Choroid plexus epithelial cell (primary cell): ENCODE measurements at regions not wholly inside any gene's neighbourhood (a gene's known extent, or its start where the extent isn't known, plus 50 kb on each side); places are given as distances from the start of the nearest gene placed in this dataset.
"Not testable (repeated sequence)": the region's sequence is repeated elsewhere in the genome, so short reads cannot be mapped to it uniquely, and the experiment has no call there.

ENCODE experiments used
- DNase-seq: peaks from one replicate; pipeline ENCODE4 v3.0.0-alpha.2; 2010; ENCODE audit warnings: low read depth
- H3K4me3 ChIP-seq: 2 replicates; pipeline ENCODE4 v1.5.1; 2011; ENCODE audit warnings: low read depth, mild to moderate bottlenecking, control low read depth, low read length, moderate library complexity
- TF ChIP-seq, protein P1 (sequence below): conservative IDR thresholded peaks from 2 replicates; pipeline ENCODE4 v1.5.1; 2011; ENCODE audit warnings: low read depth, mild to moderate bottlenecking, control low read depth, inconsistent platforms, low read length, moderate library complexity

DNA sequence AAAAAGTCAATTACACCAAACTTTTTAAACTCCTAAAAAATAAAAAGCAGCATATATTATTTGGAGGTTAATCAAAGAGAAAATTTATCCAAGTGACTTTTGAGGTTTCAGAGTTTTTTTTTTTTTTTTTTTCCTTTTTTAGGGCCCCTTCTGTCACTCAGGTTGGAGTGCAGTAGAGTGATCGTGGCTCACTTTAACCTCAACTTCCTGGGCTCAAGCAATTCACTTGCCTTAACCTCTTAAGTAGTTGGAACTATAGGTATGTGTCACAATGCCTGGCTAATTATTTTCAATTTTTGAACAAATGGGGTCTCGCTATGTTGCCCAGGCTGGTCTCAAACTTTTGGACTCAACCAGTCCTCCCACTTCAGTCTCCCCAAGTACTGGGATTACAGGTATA, 241.7 kb upstream of the HSFY2 start:
- TF ChIP-seq, protein P1, sequence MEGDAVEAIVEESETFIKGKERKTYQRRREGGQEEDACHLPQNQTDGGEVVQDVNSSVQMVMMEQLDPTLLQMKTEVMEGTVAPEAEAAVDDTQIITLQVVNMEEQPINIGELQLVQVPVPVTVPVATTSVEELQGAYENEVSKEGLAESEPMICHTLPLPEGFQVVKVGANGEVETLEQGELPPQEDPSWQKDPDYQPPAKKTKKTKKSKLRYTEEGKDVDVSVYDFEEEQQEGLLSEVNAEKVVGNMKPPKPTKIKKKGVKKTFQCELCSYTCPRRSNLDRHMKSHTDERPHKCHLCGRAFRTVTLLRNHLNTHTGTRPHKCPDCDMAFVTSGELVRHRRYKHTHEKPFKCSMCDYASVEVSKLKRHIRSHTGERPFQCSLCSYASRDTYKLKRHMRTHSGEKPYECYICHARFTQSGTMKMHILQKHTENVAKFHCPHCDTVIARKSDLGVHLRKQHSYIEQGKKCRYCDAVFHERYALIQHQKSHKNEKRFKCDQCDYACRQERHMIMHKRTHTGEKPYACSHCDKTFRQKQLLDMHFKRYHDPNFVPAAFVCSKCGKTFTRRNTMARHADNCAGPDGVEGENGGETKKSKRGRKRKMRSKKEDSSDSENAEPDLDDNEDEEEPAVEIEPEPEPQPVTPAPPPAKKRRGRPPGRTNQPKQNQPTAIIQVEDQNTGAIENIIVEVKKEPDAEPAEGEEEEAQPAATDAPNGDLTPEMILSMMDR, result no peak

DNA sequence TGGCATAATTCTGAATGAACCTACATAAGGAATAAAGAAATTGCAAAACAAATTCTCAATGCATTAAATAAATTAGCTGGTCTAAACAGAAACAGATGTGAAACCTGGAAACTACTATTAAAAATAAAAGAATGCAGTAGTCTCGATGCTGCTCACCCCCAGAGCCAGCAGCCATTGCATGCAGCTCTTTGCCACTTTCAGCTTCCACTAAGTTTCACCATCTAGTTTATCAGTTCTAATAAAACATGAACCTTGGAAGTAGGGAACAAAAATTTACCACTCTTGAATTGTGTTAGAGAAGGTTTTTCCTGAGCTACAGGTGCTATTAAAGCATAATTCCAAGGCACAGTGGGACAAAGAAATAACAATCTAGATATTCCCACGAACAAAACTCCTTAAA, 239.4 kb upstream of the HSFY2 start:
- H3K4me3 ChIP-seq, result no peak overlapping the region
- TF ChIP-seq, protein P1, result no peak
- no peak for DNase-seq

More for the DNA sequence above, 241.7 kb upstream of the HSFY2 start:
- DNase-seq, result no peak
- H3K4me3 ChIP-seq, result no peak overlapping the region

DNA sequence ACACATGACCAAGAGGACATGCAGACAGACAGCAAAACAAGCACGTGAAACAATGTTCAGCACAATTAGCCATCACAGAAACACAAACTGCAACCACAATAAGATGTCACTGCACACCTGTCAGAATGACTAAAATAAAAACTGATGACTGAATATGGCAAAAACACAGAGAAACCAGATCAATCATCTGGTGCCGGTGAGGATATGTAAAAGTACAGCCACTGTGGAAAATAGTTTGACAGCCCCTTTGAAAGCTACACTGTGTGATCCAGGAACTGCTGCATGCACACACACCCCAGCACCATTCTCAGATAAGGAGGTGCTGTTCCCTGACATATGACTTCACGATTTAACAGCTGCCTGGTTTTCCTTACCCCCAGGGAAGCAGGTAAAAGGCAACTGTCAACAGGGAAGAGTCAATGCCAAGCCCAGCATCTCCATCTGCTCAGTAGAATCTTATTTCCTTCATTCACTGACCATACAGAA, 238.1 kb upstream of the HSFY2 start:
- no peak for DNase-seq
- TF ChIP-seq, protein P1, result no peak
- no peak overlapping the region for H3K4me3 ChIP-seq

DNA sequence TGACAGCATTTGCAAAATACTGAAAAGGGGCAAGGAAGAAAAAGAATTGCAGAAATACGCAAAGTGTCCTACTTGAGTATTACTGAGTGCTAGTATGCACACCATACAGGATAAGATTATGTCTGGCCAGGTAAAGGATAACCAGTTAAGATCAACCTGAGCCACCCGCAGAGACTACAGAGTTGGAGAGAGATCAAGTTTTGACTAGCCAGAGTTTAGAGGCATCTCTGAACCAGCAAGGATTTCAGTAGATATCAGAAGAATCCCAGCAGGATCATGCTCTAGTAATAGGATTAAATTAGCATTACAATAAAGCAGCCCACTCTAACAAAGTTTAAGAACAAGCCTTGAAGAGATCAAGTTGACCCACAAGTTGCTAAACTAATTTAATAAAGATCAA, 232.7 kb upstream of the HSFY2 start:
- no peak overlapping the region for H3K4me3 ChIP-seq
- TF ChIP-seq, protein P1, result no peak
- no peak for DNase-seq

DNA sequence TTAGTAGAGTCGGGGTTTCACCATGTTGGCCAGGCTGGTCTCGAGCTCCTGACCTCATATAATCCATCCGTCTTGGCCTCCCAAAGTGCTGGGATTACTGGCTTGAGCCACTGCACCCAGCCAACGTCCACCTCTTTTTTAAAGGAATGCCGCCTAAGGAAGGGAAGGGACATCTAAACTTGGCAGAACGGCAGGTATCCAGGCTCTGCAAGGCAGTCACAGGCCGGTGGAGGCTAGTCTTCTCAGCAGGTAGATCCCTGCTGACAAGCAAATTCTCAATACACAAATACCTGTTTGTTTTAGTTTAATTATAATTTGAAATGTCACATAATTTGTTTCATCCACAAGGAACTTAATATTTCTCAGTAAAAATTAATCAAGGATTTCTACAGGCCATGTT, 232.0 kb upstream of the HSFY2 start:
- no peak overlapping the region for H3K4me3 ChIP-seq
- TF ChIP-seq, protein P1, result no peak
- DNase-seq, result no peak

DNA sequence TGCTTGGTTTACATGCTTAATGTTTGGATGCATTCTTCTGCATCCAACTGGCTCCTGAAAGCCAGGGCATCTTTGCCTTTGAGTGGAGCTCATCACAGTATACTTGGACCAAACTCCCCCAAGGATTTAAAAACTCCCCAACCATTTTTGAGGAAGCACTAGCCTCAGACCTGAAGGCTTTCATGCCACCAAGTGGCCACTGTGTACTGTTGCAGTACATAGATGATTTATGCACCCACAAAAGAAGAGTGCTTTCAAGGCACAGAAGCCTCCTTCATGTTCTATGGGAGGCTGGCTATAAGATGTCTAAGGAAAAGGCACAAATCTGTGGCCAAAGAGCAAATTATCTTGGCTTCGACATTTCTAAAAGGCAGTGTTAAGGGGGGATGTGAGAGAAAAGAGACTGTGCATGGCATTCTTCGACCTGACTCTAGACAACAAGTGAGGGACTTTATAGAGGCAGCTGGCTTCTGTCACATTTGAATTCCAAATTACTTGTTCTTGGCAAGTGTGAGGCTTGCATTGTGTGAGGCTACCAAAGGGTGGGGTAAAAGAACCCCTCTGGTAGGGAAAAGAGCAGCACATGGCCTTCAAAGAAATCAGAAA, 224.2 kb upstream of the HSFY2 start:
- no peak overlapping the region for H3K4me3 ChIP-seq
- TF ChIP-seq, protein P1, result peak; percentile 51
- peak; percentile 35 for DNase-seq

DNA sequence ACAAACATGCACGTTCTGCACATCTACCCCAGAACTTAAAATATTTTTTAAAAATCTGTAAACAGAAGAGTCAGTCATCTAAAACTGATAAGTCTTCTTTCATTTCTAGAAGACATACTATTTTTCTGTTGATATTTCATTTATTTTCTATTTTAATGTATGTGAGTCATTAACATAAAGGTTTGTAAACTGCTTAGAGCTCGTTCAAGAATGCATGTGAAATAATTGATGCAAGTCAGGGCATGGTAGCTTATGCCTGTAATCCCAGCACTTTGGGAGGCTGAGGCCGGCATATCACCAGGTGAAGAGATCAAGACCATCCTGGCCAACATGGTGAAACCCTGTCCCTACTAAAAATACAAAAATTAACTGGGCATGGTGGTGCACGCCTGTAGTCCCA, 219.9 kb upstream of the HSFY2 start:
- no peak overlapping the region for H3K4me3 ChIP-seq
- TF ChIP-seq, protein P1, result no peak
- DNase-seq, result no peak

DNA sequence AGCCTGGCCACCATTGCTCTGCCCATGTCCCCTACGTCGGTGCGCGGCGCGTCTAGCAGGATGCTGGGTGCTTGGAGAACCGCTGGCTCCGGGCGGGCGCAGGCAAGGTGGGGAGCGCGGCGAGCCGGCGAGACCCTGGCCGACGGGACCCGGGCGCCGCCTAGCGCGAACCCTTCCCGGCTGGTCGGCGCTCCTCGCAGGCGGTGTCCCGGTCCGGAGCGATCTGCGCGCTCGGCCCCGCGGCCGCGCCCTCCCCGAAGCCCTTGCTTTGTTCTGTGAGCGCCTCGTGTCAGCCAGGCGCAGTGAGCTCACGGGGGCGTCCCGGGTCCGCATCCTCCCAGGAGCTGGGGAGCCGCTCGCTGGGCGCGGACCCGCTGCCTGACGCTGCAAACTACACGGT, 219.1 kb upstream of the HSFY2 start:
- DNase-seq, result not testable (repeated sequence)
- H3K4me3 ChIP-seq, result peak overlapping the region; percentile 38
